ENCODE measurements at regions not wholly inside any gene's neighbourhood (a gene's known extent, or its start where the extent isn't known, plus 50 kb on each side); places are given as distances from the start of the nearest gene placed in this dataset.

DNA sequence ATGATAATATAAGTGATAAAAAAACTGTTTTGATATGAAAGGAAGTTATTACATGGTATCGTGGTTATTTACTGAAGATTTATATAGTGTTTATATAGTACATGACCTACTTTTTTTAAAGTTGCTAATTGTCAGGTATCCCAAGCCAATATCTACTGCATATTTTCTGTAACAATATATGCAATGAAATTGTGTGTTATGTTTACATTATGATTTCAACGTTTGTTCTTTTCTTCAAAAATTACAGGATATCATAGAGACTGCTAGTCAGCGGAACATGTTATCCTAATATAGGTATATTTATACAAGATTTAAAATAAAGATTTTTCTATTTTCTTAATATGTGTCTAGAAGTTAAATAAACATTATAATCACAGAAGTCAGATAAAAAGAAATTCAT lies 167.5 kb upstream of the DPYD start:
- intact Hi-C loops (cut with DNase I) = no loop called here
- no peak for DNase-seq

GRCh38 chr1:98086796-98087441 lies 166.1 kb upstream of the DPYD start:
- intact Hi-C loops (cut with DNase I) = no loop called here
- no peak for DNase-seq

- intact Hi-C loops (cut with DNase I) = no loop called here
- DNase-seq = no peak
Measured at GRCh38 chr1:98086156-98086555, 165.3 kb upstream of the DPYD start.

- DNase-seq = no peak
- intact Hi-C loops (cut with DNase I) = no loop called here
Measured at GRCh38 chr1:98084188-98084587, 163.4 kb upstream of the DPYD start.

- intact Hi-C loops (cut with DNase I) = no loop called here
- DNase-seq = no peak
Measured at GRCh38 chr1:98081944-98082343, 161.1 kb upstream of the DPYD start.

DNA sequence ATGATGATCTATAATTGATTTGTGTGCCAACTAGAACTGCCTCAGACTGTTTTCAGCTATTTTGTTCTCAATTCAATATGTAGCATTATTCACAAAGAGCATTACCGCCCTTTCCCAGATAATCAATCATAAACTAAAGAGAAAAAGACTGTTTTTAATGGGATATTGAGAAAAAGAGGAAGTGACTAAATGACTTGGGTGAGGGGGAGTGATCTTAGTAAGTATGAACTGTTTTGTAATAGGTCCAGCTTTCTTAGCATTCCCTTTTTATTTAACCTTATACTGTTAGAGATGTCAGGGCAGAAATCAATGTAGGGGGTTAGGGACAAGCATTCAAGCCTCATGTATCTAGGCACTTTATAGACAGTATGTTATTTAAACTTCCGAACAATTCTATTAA lies 157.8 kb upstream of the DPYD start:
- DNase-seq = no peak
- intact Hi-C loops (cut with DNase I) = no loop called here

- intact Hi-C loops (cut with DNase I) = no loop called here
- no peak for DNase-seq
Measured at GRCh38 chr1:98077691-98078090, 156.9 kb upstream of the DPYD start.

DNA sequence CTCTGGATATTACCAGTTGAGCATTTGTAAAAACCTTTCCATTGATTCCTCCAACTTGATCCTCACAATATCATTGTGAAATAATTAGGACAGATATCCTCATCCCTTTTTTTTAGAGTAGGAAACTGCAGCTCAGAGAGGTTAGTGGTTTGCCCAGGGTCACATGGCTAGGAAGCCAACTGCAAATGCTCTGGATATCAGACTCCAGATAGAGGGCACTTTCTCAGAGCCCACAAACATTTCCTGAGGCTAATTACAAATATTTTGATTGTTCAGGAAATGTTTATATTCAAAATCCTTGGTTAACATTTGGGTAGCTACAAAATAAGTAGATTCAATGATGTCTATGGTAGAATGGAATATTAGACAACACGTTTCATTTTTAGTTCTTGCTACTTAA lies 154.8 kb upstream of the DPYD start:
- no peak for DNase-seq
- intact Hi-C loops (cut with DNase I) = no loop called here

- intact Hi-C loops (cut with DNase I) = no loop called here
- DNase-seq = no peak
Measured at GRCh38 chr1:98073823-98074222, 153.0 kb upstream of the DPYD start.

DNA sequence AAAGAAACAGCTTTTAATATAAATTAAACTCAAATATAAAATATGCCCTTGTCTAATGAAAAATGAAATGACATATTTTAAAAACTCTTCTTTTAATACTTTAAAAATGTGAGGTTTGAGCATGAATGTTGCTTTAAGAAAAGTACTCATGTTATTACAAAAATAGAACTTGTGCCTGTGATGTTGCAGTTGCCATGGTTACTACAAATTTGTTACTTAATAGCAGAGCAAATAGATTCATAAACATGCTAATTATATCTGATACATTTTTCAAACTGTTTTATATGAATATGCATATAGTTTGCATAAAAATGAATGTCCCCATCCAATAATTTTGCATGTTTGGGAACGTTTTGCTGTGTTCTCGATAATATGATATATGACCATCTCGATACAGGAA lies 152.3 kb upstream of the DPYD start:
- no peak for DNase-seq
- intact Hi-C loops (cut with DNase I) = no loop called here

- intact Hi-C loops (cut with DNase I) = no loop called here
- no peak for DNase-seq
Measured at GRCh38 chr1:98072047-98072446, 151.2 kb upstream of the DPYD start.

DNA sequence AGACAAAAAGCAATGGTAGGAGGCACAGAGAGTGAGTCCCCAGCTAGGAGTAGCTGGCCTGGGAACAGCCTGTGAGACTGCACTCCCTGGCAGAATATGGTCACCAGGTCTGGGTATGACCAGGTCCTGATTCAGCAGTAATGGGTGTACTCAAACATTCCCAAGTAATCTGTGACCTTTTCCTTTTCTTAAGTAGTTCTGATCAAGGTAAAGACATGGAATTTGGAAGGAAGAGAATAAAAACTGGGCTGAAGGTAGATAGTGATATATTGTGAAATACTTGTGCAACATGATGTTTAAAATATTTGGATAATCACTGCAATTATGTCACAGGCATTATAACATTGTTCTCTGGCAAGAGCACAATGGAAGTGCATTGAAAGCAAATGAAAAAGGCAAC lies 147.2 kb upstream of the DPYD start:
- intact Hi-C loops (cut with DNase I) = no loop called here

GRCh38 chr1:98066911-98067310 lies 146.1 kb upstream of the DPYD start:
- intact Hi-C loops (cut with DNase I) = no loop called here
- no peak for DNase-seq

More for the DNA sequence above, 147.2 kb upstream of the DPYD start:
- DNase-seq = no peak

GRCh38 chr1:98059620-98060019 lies 138.8 kb upstream of the DPYD start:
- DNase-seq = no peak
- intact Hi-C loops (cut with DNase I) = no loop called here

- intact Hi-C loops (cut with DNase I) = no loop called here
- no peak for DNase-seq
Measured at GRCh38 chr1:98058676-98059075, 137.8 kb upstream of the DPYD start.

- no peak for DNase-seq
- intact Hi-C loops (cut with DNase I) = no loop called here
Measured at GRCh38 chr1:98057236-98057910, 136.5 kb upstream of the DPYD start.

- no peak for DNase-seq
- intact Hi-C loops (cut with DNase I) = no loop called here
Measured at GRCh38 chr1:98056781-98057180, 135.9 kb upstream of the DPYD start.

GRCh38 chr1:98055457-98055856 lies 134.6 kb upstream of the DPYD start:
- intact Hi-C loops (cut with DNase I) = loop anchor here (2.0 kb wide), 1 partner anchor 1089 kb away; no protein-coding TSS in a partner anchor
- DNase-seq = no peak

DNA sequence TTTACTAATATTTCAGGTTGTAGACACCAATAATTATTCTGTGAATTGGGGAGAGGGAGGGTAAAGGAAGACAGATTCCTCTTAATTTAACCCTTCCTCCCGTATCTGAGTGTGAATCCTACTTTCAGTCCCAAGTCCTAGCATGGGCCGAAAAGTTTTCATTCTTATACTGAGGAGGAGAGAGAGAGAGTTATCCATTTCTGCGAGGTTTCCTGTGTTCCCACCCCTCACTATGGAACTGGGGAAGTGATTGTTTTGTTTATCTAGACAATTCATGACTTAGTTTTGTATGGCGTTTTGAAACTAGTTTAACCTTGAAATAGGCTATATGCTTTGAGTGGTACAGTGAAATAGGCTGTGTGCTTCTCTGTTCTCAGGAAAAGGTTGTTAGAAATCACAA lies 134.0 kb upstream of the DPYD start:
- intact Hi-C loops (cut with DNase I) = loop anchor here (2.0 to 5.0 kb wide), 5 partner anchors 413 to 1817 kb away; no protein-coding TSS in a partner anchor

DNA sequence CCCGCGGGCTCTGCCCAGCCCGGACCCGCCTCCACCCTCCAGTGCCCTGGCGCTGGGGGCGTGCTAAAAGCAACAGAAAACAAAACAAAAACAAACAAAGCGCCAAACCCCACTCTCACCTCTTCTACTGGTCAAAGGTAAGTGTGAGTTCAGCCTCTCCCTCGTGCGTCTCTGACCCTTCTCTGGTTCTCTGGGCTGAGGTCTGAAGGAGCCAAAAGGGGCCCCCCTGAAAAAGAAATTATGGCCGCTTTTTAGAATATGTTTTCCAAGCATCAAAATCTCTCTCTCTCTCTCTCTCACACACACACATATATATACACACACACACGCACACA lies 133.5 kb upstream of the DPYD start:
- intact Hi-C loops (cut with DNase I) = loop anchor here (2.0 to 5.0 kb wide), 5 partner anchors 413 to 1817 kb away; no protein-coding TSS in a partner anchor
- no peak for DNase-seq

More for the DNA sequence above, 134.0 kb upstream of the DPYD start:
- DNase-seq = no peak

DNA sequence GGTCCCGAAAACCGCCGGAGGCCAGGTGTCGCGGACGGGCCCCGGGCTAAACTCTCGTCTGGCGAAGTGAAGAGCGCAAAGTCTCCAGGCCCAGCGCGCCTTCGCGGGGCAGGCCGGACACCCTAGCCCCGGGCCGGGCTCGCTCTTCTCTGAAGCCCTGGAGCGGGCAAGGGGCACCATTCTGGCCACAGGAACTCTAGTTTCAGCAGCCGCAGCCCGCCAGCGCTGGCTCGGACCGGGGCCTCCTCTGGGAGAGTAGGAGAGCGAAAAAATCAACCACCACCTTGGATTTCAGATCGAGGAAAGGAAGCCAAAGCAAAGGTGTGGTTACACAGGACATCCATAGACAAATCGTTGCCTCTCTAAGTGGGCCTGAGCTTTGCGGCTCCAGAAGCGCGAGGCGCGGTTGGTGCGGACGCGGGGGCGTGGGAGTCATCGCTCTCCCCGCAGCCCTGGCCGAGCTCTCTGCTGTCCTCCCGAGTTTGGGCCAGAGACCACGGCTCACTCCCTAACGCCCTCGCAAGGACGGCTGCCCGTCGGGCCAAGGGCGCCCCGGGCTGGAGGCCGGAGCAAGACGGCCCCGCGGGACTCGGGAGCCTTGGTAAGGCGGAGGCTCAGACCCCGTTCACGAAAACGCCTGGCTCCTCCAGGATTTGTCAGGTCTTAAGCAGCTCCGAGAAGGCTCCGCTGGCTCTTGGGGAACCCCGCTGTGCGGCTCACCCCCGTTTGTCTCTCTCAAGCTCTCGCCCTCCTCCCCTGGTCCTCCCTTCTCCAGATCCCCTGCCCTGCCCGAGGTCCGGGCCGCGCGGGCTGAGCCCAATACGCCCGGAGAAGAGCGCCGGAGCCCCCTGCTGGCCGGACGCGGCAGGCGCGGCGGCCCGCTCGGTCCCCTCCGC lies 132.9 kb upstream of the DPYD start:
- intact Hi-C loops (cut with DNase I) = loop anchor here (2.0 to 5.0 kb wide), 5 partner anchors 414 to 1816 kb away; no protein-coding TSS in a partner anchor

More for the DNA sequence above, 132.9 kb upstream of the DPYD start:
- DNase-seq = peak; percentile 18 to 94 (median 57)
